SK-N-SH (cell line): ENCODE measurements at regions not wholly inside any gene's neighbourhood (a gene's known extent, or its start where the extent isn't known, plus 50 kb on each side); places are given as distances from the start of the nearest gene placed in this dataset.

Experiments
- FOXJ3 ChIP-seq: sonication (generic); formaldehyde crosslinking; IDR thresholded peaks from 2 replicates; pipeline ENCODE4 v1.5.1; 2020; ENCODE audit warnings: mild to moderate bottlenecking, missing genetic modification reagents
- JUND ChIP-seq: IDR thresholded peaks from 2 replicates; pipeline ENCODE4 v1.4.0; 2012
- TEAD4 ChIP-seq: IDR thresholded peaks from 2 replicates; pipeline ENCODE4 v1.4.0; 2012; ENCODE audit warnings: mild to moderate bottlenecking, borderline replicate concordance; ENCODE audit not compliant: insufficient read depth
- YY1 ChIP-seq: IDR thresholded peaks from 2 replicates; pipeline ENCODE4 v1.4.0; 2012; ENCODE audit warnings: low read depth, mild to moderate bottlenecking
- TF ChIP-seq, protein P1 (sequence below): fragments of 200-600 bp; sonication (generic); IDR thresholded peaks from 2 replicates; pipeline ENCODE4 v1.6.1; 2017; ENCODE audit warnings: antibody characterized with exemption, mild to moderate bottlenecking, moderate library complexity
- TF ChIP-seq, protein P2 (sequence below): IDR thresholded peaks from 2 replicates; pipeline ENCODE4 v1.4.0; 2012; ENCODE audit warnings: low read depth

GRCh38 chr5:144577676-144578075, 407.0 kb downstream of the KCTD16 start:
- TF ChIP-seq, protein P1, sequence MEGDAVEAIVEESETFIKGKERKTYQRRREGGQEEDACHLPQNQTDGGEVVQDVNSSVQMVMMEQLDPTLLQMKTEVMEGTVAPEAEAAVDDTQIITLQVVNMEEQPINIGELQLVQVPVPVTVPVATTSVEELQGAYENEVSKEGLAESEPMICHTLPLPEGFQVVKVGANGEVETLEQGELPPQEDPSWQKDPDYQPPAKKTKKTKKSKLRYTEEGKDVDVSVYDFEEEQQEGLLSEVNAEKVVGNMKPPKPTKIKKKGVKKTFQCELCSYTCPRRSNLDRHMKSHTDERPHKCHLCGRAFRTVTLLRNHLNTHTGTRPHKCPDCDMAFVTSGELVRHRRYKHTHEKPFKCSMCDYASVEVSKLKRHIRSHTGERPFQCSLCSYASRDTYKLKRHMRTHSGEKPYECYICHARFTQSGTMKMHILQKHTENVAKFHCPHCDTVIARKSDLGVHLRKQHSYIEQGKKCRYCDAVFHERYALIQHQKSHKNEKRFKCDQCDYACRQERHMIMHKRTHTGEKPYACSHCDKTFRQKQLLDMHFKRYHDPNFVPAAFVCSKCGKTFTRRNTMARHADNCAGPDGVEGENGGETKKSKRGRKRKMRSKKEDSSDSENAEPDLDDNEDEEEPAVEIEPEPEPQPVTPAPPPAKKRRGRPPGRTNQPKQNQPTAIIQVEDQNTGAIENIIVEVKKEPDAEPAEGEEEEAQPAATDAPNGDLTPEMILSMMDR: no peak
- TF ChIP-seq TEAD4: no peak
- no peak for TF ChIP-seq JUND
- TF ChIP-seq FOXJ3 (CRISPR knock-in tag): no peak
- TF ChIP-seq, protein P2, sequence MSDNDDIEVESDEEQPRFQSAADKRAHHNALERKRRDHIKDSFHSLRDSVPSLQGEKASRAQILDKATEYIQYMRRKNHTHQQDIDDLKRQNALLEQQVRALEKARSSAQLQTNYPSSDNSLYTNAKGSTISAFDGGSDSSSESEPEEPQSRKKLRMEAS: no peak
- no peak for TF ChIP-seq YY1
